ENCODE measurements at regions not wholly inside any gene's neighbourhood (a gene's known extent, or its start where the extent isn't known, plus 50 kb on each side); places are given as distances from the start of the nearest gene placed in this dataset.

DNA sequence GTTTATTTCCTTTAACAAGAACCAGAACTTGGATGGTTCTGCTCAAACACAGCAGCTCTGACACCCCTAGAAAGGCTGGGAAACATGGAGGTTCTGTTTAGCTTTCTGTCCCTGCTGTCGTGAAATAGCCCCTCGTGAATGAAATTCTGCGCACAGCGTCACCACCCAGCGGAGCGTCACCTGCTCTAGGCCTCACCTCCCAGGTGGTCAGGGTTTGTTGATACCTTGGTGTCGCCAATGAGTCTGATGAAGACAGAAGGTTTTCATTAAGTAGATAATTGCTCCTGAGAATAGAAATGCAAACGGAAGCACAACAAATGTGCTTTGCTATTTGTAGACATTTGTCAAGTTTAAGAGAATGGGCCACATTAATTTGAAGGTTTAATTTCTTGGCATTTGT is 135.1 kb downstream of the EDN3 start:
- dilution Hi-C loops (cut with MboI; ENCODE audit: extremely low pct_ligation_motif_present, low sequenced_read_pairs): no loop called here
- H3K36me3 ChIP-seq (ENCODE audit: control insufficient read depth in 2 of 2, extremely low read depth in 1 of 2, insufficient read depth in 2 of 2, low read length in 2 of 2): no peaks in the 10 kb centered on the region
- H3K79me2 ChIP-seq (ENCODE audit: control insufficient read depth, insufficient read depth, low read length): no peaks in the 10 kb centered on the region
- no TSS peak for BruUV-seq (replicated peaks)
- H3K4me3 ChIP-seq (replicated peaks in 1 of 3; ENCODE audit: insufficient read depth in 1 of 3, low read depth in 1 of 3, low read length in 3 of 3): no peak overlapping the region
- H3K9me3 ChIP-seq (replicated peaks; ENCODE audit: control insufficient read depth, insufficient read depth, low read length): no peaks in the 10 kb centered on the region
- FAIRE-seq: no peak
- H3K27me3 ChIP-seq (ENCODE audit: control insufficient read depth in 2 of 2, insufficient read depth in 2 of 2, low read length in 2 of 2): no peaks in the 10 kb centered on the region
- CTCF ChIA-PET: no interaction called here
- no peaks in the 10 kb centered on the region for H3K4me1 ChIP-seq (ENCODE audit: control insufficient read depth, extremely low read depth, insufficient read depth, low read length)
- TF ChIP-seq JUN (IDR thresholded peaks at IDR 0.05; ENCODE audit: borderline replicate concordance, insufficient read depth, insufficient read length, low read depth): no peak
- POLR2A ChIA-PET: no interaction called here
- no peak overlapping the region for H3K4me2 ChIP-seq (ENCODE audit: insufficient read depth, low read length)
- no peak overlapping the region for H2AFZ ChIP-seq (ENCODE audit: low read depth, low read length)
- H3K27ac ChIP-seq (ENCODE audit: insufficient read depth, low read depth, low read length): no peak overlapping the region
- H3K9me1 ChIP-seq (replicated peaks; ENCODE audit: control insufficient read depth, extremely low read depth, insufficient read depth, low read length): no peaks in the 10 kb centered on the region
- H3K9ac ChIP-seq (replicated peaks; ENCODE audit: extremely low read depth, insufficient read depth, low read length): no peak overlapping the region
- no peak for DNase-seq (ENCODE audit: low read depth, low spot score)
- H4K20me1 ChIP-seq (replicated peaks; ENCODE audit: control insufficient read depth, extremely low read depth, insufficient read depth, low read length): no peaks in the 10 kb centered on the region
- intact Hi-C loops (cut with micrococcal nuclease): no loop called here

GRCh38 chr20:59437601-59438031 is 137.2 kb downstream of the EDN3 start:
- Histone ChIP-seq H3K4me2 (ENCODE audit: insufficient read depth, low read length) (no peak overlapping the region), H3K36me3 (ENCODE audit: control insufficient read depth in 2 of 2, extremely low read depth in 1 of 2, insufficient read depth in 2 of 2, low read length in 2 of 2) (no peaks in the 10 kb centered on the region), H3K27me3 (ENCODE audit: control insufficient read depth in 2 of 2, insufficient read depth in 2 of 2, low read length in 2 of 2) (no peaks in the 10 kb centered on the region), H3K4me1 (ENCODE audit: control insufficient read depth, extremely low read depth, insufficient read depth, low read length) (no peaks in the 10 kb centered on the region), H2AFZ (ENCODE audit: low read depth, low read length) (no peak overlapping the region), H3K9ac (replicated peaks; ENCODE audit: extremely low read depth, insufficient read depth, low read length) (no peak overlapping the region), H3K79me2 (ENCODE audit: control insufficient read depth, insufficient read depth, low read length) (no peaks in the 10 kb centered on the region), H4K20me1 (replicated peaks; ENCODE audit: control insufficient read depth, extremely low read depth, insufficient read depth, low read length) (no peaks in the 10 kb centered on the region), H3K27ac (ENCODE audit: insufficient read depth, low read depth, low read length) (no peak overlapping the region), H3K4me3 (replicated peaks in 1 of 3; ENCODE audit: insufficient read depth in 1 of 3, low read depth in 1 of 3, low read length in 3 of 3) (no peak overlapping the region), H3K9me3 (replicated peaks; ENCODE audit: control insufficient read depth, insufficient read depth, low read length) (no peaks in the 10 kb centered on the region), H3K9me1 (replicated peaks; ENCODE audit: control insufficient read depth, extremely low read depth, insufficient read depth, low read length) (no peaks in the 10 kb centered on the region)
- intact Hi-C loops (cut with micrococcal nuclease): no loop called here
- DNase-seq (ENCODE audit: low read depth, low spot score) (no peak), FAIRE-seq (no peak)
- dilution Hi-C loops (cut with MboI; ENCODE audit: extremely low pct_ligation_motif_present, low sequenced_read_pairs): no loop called here
- TF ChIP-seq JUN (IDR thresholded peaks at IDR 0.05; ENCODE audit: borderline replicate concordance, insufficient read depth, insufficient read length, low read depth) (no peak), EZH2 (IDR thresholded peaks at IDR 0.05; ENCODE audit: borderline replicate concordance, low read depth, low read length, severe bottlenecking) (no peak), POLR2A (IDR thresholded peaks at IDR 0.05; ENCODE audit: low read depth, low read length) (no peak), GATA2 (IDR thresholded peaks at IDR 0.05; ENCODE audit: insufficient read depth, insufficient read length, low read depth, low read length) (no peak), MAX (IDR thresholded peaks at IDR 0.05; ENCODE audit: insufficient read depth, insufficient read length) (no peak), POLR2AphosphoS5 (IDR thresholded peaks at IDR 0.05; ENCODE audit: insufficient read depth, low read depth, low read length) (no peak), FOS (IDR thresholded peaks at IDR 0.05; ENCODE audit: borderline replicate concordance, insufficient read depth, low read length) (no peak), MYC (IDR thresholded peaks at IDR 0.05; ENCODE audit: low read depth, low read length) (no peak)
- TF ChIP-seq, protein P1, sequence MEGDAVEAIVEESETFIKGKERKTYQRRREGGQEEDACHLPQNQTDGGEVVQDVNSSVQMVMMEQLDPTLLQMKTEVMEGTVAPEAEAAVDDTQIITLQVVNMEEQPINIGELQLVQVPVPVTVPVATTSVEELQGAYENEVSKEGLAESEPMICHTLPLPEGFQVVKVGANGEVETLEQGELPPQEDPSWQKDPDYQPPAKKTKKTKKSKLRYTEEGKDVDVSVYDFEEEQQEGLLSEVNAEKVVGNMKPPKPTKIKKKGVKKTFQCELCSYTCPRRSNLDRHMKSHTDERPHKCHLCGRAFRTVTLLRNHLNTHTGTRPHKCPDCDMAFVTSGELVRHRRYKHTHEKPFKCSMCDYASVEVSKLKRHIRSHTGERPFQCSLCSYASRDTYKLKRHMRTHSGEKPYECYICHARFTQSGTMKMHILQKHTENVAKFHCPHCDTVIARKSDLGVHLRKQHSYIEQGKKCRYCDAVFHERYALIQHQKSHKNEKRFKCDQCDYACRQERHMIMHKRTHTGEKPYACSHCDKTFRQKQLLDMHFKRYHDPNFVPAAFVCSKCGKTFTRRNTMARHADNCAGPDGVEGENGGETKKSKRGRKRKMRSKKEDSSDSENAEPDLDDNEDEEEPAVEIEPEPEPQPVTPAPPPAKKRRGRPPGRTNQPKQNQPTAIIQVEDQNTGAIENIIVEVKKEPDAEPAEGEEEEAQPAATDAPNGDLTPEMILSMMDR (IDR thresholded peaks at IDR 0.05; ENCODE audit: extremely low read depth in 1 of 2, insufficient read depth in 1 of 2, low read depth in 1 of 2, low read length in 2 of 2): no peak
- no TSS peak for BruUV-seq (replicated peaks)
- ChIA-PET POLR2A (no interaction called here), CTCF (no interaction called here)

Measured in endothelial cell of umbilical vein (primary cell).